ENCODE measurements at regions not wholly inside any gene's neighbourhood (a gene's known extent, or its start where the extent isn't known, plus 50 kb on each side); places are given as distances from the start of the nearest gene placed in this dataset.
"Not testable (repeated sequence)": the region's sequence is repeated elsewhere in the genome, so short reads cannot be mapped to it uniquely, and the experiment has no call there.

DNA sequence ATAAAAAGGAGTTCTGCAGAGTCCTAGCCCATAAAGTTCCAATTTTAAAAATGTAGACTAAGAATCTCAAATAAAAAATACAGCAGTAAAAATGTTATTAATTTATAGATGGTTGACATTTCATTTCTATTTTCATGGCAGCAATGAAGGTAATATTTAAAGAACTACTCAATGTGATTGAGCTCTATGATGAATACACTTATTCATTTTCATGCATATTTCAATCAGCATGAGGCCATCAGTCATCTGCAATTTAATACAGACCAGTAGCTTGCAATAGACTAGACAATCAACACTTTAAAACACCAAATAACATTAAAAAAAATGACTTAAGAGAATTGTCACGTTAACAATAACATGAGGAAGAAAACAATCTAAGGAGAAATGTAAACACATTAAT is 1295.8 kb upstream of the ALCAM start:
- no peak for DNase-seq

GRCh38 chr3:104080088-104080626 is 1286.6 kb upstream of the ALCAM start:
- no peak for DNase-seq

DNA sequence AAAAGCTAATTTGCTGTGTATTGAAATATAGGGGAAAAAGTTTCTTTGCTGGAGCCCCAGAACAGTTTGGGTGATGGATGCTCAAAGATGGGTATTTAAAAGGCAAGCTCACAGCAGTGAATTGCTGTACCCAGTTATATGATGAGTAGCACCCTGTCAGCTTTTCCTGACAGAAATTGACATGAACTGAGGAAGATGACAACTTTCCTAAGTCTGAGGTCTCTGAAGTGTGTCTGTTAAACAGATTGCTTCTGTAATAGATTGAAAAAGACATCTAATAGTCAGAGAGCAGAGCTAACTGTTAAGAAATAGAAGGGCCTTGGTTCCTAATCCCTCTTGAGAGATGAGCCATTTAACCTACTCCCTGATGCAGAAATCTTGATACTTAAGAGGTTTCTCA is 1278.0 kb upstream of the ALCAM start:
- DNase-seq, result no peak

DNA sequence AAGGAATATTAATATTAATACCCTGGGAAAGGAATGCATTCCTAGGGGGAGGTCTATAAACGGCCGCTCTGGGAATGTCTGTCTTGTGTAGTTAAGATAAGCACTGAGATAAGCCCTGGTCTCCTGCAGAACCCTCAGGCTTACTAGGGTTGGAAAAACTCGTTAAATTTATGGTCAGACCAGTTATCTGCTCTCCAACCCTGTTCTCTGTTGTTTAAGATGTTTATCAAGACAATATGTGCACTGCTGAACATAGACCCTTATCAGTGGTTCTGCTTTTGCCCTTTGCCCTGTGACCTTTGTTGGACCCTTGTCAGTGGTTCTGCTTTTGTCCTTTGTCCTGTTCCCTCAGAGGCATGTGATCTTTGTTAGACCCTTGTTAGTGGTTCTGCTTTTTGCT is 1276.7 kb upstream of the ALCAM start:
- DNase-seq, result not testable (repeated sequence)

DNA sequence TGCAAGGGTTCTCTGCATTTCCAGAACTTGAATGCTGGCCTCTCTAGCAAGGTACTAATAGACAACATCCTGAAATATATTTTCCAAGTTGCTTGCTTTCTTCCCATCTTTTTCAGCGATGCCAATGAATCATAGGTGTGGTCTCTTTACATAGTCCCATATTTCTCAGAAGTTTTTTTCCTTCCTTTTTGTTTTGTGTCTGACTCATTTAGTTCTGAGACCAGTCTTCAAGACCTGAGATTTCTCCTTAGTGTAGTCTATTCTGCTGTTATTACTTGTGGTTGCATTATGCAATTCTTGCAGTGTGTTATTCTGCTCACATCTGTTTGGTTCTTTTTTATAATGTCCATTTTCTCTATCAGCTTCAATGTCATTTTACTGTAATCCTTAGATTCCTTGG is 1265.0 kb upstream of the ALCAM start:
- no peak for DNase-seq

DNA sequence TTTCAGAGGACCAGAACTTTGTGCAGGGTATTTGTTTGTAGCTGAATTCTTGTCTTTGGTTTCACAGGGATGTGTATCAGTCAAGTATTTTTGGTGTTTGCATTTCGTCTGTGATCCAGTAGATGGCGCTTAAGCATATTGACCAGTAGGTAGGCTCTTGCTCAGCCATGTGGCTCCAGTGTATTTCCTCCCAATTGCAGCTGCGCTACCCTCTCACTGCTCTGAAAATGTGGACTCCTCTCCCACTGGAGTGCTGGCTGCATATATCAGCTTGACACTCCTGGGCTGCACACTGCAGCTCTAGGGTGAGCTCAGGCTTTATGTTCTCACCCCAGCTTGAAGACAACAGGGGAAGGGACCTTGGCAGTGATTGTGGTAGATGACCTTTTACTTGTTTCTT is 1264.3 kb upstream of the ALCAM start:
- DNase-seq, result peak; percentile 54

DNA sequence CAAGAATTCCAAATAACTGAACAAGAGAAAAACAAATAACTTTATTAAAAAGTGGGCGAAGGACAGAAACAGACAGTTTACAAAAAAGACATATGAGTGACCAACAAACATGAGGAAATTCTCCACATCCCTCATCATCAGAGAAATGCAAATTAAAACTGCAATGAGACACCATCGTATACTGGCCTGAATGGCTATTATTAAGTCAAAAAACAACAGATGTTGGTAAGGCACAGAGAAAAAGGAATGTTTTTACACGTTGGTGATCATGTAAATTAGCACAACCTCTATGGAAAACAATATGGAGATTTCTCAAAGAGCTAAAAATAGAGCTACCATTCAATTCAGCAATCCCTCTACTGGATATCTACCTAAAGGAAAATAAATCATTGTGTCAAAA is 1260.4 kb upstream of the ALCAM start:
- DNase-seq, result no peak

DNA sequence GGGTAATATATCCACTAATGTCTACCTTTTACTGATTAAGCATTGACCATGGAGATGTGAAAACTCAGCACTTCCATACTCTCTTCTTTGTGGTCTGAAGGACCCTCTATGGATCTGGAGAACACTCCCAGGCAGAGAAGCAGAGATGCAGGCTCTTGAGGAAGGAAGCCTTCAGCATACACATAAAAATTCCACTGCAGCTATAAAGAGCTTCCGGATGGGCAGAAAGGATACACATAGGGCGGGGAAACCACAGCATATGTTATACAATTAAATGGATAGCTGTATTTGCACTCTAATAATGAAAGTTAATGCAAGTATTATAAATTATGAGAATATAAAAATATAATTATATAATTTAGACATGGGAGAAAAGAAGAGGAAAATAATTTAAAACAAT is 1258.2 kb upstream of the ALCAM start:
- no peak for DNase-seq

- DNase-seq, result no peak
These were observed 1240.2 kb upstream of the ALCAM start for GRCh38 chr3:104126463-104126862.

DNA sequence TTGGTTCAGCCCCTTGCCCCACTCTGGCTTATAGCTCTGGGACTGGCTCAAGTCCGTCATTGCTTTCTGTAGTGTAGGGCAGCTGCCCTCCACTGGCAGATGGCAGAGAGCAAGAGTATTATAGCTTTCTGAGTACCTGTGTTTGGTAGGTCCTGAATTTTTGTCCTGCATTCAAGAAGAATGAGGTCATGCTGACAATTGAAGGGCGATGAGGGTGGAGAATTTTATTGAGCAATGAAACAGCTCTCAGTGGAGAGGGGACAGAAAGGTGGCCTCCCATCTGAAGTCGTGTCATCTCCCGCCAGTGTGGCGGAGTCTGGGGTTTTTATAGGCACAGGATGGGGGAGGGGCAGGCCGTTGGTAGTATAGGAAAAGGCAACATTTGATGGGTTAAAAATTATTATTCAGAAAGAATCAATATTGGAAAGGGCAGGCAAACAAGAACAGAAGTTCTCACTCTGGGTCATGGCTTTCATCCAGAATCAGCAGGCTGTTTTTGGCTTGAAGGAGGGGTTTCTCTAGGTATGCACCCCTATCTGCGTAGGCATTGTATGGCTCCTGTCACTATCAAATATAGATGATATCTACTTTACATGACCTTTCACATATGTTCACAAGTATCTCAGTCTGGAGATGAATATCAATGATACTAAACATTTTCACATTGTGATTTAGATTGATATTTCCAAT is 1239.7 kb upstream of the ALCAM start:
- DNase-seq, result no peak

DNA sequence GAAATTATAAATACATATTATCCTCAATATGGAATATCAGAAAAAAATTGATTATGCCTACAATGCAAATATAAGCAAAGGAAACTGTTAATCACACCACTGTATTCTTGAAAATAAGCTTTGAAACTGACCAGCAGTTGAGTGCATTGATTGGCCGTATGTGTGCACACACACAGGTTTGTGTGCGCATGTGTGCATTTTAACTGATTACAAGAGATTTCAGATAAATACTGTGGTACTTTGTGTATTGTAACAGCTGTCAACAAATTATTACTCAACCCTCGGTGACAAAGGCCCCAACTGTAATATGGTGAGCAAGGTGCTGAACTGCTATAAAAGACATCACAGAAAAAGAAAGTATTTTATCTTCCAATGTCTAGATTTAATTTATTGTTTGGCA is 1238.9 kb upstream of the ALCAM start:
- DNase-seq, result no peak

DNA sequence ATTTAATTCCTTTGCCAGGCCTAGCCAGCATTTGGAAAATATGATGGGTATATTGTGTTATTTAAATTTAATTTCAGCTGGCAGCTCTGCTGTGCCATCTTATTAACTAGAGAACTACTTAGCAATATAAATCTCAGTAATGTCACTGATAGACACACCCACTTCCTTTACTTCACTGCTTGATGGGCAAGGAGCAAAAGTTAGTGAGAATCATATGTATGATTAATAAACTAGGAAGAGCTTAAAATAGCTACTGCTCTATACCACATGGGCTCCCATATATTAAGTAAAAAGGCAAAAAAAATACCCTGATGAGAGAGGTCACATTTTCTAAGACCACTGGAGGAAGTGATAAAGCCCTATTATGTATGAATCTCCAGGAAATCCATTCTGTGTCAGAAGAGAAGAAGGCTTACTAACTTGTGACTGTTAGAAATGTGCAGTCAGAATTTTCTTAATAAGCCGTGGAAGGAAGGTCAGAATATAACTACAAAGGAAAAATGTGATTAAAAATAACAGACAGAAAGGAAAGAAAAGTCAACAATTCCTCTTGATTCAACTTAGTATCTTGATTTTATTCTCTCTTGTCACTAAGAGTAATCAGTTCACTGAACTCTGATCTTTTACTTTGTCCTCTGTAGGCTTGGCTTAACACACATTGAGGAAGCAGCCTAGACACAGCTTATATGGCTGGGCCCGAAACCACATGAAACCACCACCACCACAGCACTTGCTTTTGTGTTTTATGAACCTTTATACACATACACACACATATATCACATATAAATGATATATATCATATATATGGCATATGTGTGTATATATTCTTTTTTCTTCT is 1233.9 kb upstream of the ALCAM start:
- DNase-seq, result no peak

DNA sequence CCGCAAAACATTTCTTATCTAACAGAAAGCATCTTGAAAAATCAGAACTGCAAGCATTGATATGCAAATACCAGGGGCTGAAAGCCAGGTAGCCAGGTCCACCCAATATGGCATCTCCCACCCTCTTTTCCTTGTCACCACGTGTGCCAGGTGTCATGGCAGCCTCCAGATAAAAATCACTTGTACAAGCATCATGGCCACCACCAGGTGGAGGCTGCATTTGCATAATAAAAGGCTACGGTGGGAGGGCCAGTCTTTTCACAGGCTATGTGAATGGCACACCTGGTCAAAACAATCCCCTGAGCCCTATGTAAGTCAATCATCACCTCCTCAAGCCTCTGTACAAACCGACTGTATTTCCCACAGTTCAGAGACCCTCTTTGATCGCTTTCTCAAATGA is 1233.1 kb upstream of the ALCAM start:
- no peak for DNase-seq

- no peak for DNase-seq
These were observed 1229.6 kb upstream of the ALCAM start for GRCh38 chr3:104137116-104137515.

DNA sequence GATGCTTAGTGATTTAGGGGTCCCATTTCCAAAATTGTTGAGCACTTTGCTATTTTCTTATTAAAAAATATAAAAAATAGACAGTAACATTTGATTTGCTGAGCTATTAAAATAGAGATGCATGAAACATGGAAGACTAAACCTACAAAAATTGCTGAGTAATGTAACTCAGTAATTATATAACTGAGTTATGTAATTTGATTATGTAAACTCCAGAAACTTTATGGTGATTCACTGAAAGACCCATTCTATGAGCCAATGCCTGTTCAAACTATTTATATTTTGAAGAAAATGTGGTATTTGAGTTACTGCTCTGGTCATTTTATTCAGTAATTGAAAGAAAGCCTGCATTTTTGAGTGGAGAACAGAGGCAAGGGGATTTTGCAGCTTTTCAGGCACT is 1221.5 kb upstream of the ALCAM start:
- no peak for DNase-seq

DNA sequence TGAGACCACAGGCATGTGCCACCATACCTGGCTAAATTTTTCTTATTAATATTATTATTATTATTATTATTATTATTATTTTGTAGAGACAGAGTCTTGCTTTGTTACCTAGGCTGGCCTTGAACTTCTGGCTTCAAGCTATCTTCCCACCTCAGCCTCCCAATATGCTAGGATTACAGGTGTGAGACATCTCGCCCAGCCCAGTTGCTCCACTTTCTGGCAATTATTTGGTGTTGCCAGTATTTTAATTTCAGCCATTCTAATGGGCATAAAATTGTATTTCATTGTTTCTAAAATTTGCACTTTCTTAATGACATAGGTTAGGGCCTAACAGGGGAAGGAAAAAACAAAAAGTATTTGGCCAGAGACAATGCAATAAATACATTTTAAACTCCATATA is 1217.6 kb upstream of the ALCAM start:
- DNase-seq, result no peak

GRCh38 chr3:104150724-104151123 is 1216.0 kb upstream of the ALCAM start:
- no peak for DNase-seq

GRCh38 chr3:104154896-104155295 is 1211.8 kb upstream of the ALCAM start:
- DNase-seq, result no peak

- DNase-seq, result no peak
These were observed 1200.8 kb upstream of the ALCAM start for GRCh38 chr3:104165866-104166265.

DNA sequence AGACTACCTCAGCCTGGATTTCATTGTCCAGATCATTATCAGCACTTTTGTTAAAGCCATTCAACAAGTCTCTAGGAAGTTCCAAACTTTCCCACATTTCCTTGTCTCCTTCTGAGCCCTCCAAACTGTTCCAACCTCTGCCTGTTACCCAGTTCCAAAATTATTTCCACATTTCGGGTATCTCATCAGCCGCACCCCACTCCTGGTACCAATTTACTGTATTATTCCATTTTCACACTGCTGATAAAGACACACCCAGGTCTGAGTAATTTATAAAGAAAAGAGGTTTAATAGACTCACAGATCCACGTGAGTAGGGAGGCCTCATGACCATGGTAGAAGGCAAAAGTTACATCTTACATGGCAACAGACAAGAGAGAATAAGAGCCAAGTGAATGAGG is 1198.3 kb upstream of the ALCAM start:
- no peak for DNase-seq

- DNase-seq, result no peak
These were observed 1191.0 kb upstream of the ALCAM start for GRCh38 chr3:104175696-104176095.

- no peak for DNase-seq
These were observed 1190.0 kb upstream of the ALCAM start for GRCh38 chr3:104176706-104177105.

GRCh38 chr3:104178680-104179079 is 1188.0 kb upstream of the ALCAM start:
- no peak for DNase-seq

GRCh38 chr3:104180906-104181305 is 1185.8 kb upstream of the ALCAM start:
- DNase-seq, result no peak
